Thyroid gland (tissue), 4 donors: ENCODE measurements at regions not wholly inside any gene's neighbourhood (a gene's known extent, or its start where the extent isn't known, plus 50 kb on each side); places are given as distances from the start of the nearest gene placed in this dataset.

ENCODE experiments used
- CTCF ChIP-seq, 6 experiments: fragments of 200-600 bp in 3 of 6; fragments of 450-650 bp in 3 of 6; sonication (generic) in 3 of 6; IDR thresholded peaks; one replicate each; pipeline ENCODE4 v1.5.1; 2016 to 2019; ENCODE audit warnings: antibody characterized with exemption in 6 of 6, mild to moderate bottlenecking in 2 of 6, inconsistent platforms in 1 of 6, moderate library complexity in 1 of 6
- POLR2A ChIP-seq, 2 donors: fragments of 450-650 bp; IDR thresholded peaks; one replicate each; pipeline ENCODE4 v1.6.1; 2017; ENCODE audit warnings: antibody characterized with exemption in 2 of 2, mild to moderate bottlenecking in 2 of 2, moderate library complexity in 1 of 2

DNA sequence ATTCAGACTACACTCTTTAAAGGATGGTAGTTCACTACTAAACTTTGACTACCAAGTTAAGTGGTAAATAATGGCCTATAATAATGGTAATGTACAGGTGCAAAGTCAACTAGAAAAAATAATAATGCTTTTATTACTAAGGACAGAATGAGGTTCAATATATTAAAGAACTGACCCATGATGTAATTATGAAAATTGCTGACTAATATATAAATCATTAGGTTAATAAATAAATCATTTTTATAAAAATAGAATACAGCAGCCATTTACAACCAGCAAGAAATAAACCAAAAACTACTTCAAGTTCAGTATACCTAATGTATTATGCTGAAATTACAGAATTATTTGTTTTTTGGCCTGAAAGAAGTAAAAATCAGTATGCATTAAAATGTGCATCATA, 577.2 kb downstream of the PPARGC1A start:
- no peak for TF ChIP-seq POLR2A (IDR thresholded peaks at IDR 0.05)
- TF ChIP-seq CTCF (IDR thresholded peaks at IDR 0.05): no peak
